Endodermal cell (in vitro differentiated cells): ENCODE measurements at regions not wholly inside any gene's neighbourhood (a gene's known extent, or its start where the extent isn't known, plus 50 kb on each side); places are given as distances from the start of the nearest gene placed in this dataset.

Source experiments
- DNase-seq: peaks from one replicate; pipeline ENCODE4 v3.0.0-alpha.2; 2017
- H3K27ac ChIP-seq: 2 replicates; pipeline ENCODE4 v1.5.1; 2013; ENCODE audit warnings: mild to moderate bottlenecking, low read depth, low read length, moderate library complexity
- H3K27me3 ChIP-seq: 2 replicates; pipeline ENCODE4 v1.6.1; 2013; ENCODE audit warnings: mild to moderate bottlenecking, low read length, moderate library complexity; ENCODE audit not compliant: insufficient read depth, control insufficient read depth, poor library complexity, severe bottlenecking
- H3K36me3 ChIP-seq: 2 replicates; pipeline ENCODE4 v1.7.0; 2013; ENCODE audit warnings: mild to moderate bottlenecking, low read length, moderate library complexity; ENCODE audit not compliant: control insufficient read depth, insufficient read depth
- H3K4me1 ChIP-seq: one replicate; pipeline ENCODE4 v1.7.0; 2013; ENCODE audit warnings: low read length; ENCODE audit not compliant: control insufficient read depth, insufficient read depth
- H3K4me3 ChIP-seq: 2 replicates; pipeline ENCODE4 v1.5.1; 2013; ENCODE audit warnings: mild to moderate bottlenecking, low read length, moderate library complexity
- H3K9ac ChIP-seq: 2 replicates; pipeline ENCODE4 v1.6.1; 2013; ENCODE audit warnings: mild to moderate bottlenecking, low read length, moderate library complexity; ENCODE audit not compliant: poor library complexity, severe bottlenecking; ENCODE audit errors: extremely low read depth
- H3K9me3 ChIP-seq: 2 replicates; pipeline ENCODE4 v1.6.1; 2013; ENCODE audit warnings: mild to moderate bottlenecking, low read length, moderate library complexity; ENCODE audit not compliant: control insufficient read depth
- H3K27ac Mint-ChIP-seq: 2 replicates; pipeline ENCODE4 v1.8.0; 2020; ENCODE audit warnings: mixed read lengths
- H3K27me3 Mint-ChIP-seq: 2 replicates; pipeline ENCODE4 v1.8.0; 2021; ENCODE audit warnings: mild to moderate bottlenecking, mixed read lengths; ENCODE audit not compliant: insufficient read depth
- H3K36me3 Mint-ChIP-seq: 2 replicates; pipeline ENCODE4 v1.8.0; 2020; ENCODE audit warnings: low read depth, mixed read lengths
- H3K4me1 Mint-ChIP-seq: 2 replicates; pipeline ENCODE4 v1.8.0; 2020; ENCODE audit warnings: mixed read lengths
- H3K4me3 Mint-ChIP-seq: 2 replicates; pipeline ENCODE4 v1.8.0; 2020; ENCODE audit warnings: mild to moderate bottlenecking, moderate library complexity, mixed read lengths
- H3K9me3 Mint-ChIP-seq: 2 replicates; pipeline ENCODE4 v1.8.0; 2020; ENCODE audit warnings: mild to moderate bottlenecking, mixed read lengths
- CTCF ChIP-seq: fragments of 200-600 bp; sonication (generic); conservative IDR thresholded peaks from 2 replicates; pipeline ENCODE4 v1.5.0; 2021; ENCODE audit warnings: antibody characterized with exemption, mild to moderate bottlenecking
- WGBS, 2 experiments: methylation state at CpG; one replicate each; pipeline versions ENCODE4 v1.1.5 to v1.1.7; 2013; ENCODE audit warnings: missing lambda C conversion rate in 2 of 2, mixed read lengths in 1 of 2; ENCODE audit not compliant: insufficient coverage in 1 of 2, insufficient read length in 1 of 2; 5-methylcytosine and 5-hydroxymethylcytosine counted together

DNA sequence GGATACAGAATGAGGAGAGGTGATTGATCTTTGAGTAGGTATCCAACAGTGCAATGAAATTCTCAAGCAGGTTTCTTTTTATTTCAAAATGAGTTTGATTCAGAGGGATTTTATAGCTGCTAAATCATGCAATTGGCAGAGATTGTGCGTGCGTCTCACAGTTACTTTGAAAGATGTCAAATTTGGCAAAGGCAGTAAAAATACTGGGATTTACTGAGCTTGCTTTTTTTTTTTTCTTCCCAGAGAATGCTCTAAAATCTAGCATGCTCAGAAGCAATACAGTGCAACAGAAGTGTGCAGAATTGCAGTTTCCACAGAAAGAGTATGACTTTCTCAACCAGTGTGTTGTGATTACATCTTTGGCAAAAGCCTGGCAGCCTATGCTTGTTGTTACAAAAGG lies 410.7 kb upstream of the GOT2 start:
- H3K4me3 Mint-ChIP-seq = no peak overlapping the region
- Histone ChIP-seq H3K9ac (no peak overlapping the region), H3K9me3 (no peaks in the 10 kb centered on the region), H3K27me3 (no peaks in the 10 kb centered on the region), H3K27ac (no peak overlapping the region), H3K4me3 (no peak overlapping the region), H3K4me1 (no peaks in the 10 kb centered on the region), H3K36me3 (no peaks in the 10 kb centered on the region)
- WGBS, 2 experiments = 92 to 96% methylated on average over 2 of the region's 2 CpGs
- TF ChIP-seq CTCF = no peak
- peaks cover 3% of the 10 kb centered on the region for H3K9me3 Mint-ChIP-seq
- H3K27me3 Mint-ChIP-seq = no peaks in the 10 kb centered on the region
- no peaks in the 10 kb centered on the region for H3K4me1 Mint-ChIP-seq
- H3K27ac Mint-ChIP-seq = no peak overlapping the region
- H3K36me3 Mint-ChIP-seq = no peaks in the 10 kb centered on the region
- DNase-seq = no peak

- no peak for DNase-seq
- H3K36me3 Mint-ChIP-seq = no peaks in the 10 kb centered on the region
- Histone ChIP-seq H3K4me1 (no peaks in the 10 kb centered on the region), H3K4me3 (no peak overlapping the region), H3K9me3 (no peaks in the 10 kb centered on the region), H3K36me3 (no peaks in the 10 kb centered on the region), H3K27ac (no peak overlapping the region), H3K9ac (no peak overlapping the region), H3K27me3 (no peaks in the 10 kb centered on the region)
- H3K27me3 Mint-ChIP-seq = no peaks in the 10 kb centered on the region
- H3K27ac Mint-ChIP-seq = no peak overlapping the region
- TF ChIP-seq CTCF = no peak
- peaks cover 3% of the 10 kb centered on the region for H3K9me3 Mint-ChIP-seq
- H3K4me3 Mint-ChIP-seq = no peak overlapping the region
- H3K4me1 Mint-ChIP-seq = no peaks in the 10 kb centered on the region
- WGBS, 2 experiments = 56 to 89% methylated on average over 1 of the region's 1 CpG
Observed at GRCh38 chr16:59144326-59144725, 410.2 kb upstream of the GOT2 start.

DNA sequence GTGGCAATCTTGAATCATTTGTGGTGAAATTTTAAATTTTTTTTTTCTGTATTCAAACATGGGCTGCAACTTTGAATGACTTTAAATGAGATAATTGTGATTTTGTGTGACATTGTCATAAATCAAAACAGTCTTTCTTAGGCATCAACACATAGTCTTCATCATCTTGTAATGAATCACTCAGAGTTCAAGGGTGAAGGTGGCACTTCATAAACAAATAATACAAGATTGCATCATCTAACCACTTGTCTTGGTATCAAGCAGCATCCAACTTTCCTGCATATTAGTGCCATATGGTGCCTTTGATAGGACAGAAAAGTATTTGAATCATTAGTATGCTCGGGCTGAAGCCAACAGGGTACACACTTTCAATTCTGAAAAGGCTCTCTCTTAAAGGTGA lies 392.4 kb upstream of the GOT2 start:
- H3K4me3 ChIP-seq = no peak overlapping the region
- H3K27ac ChIP-seq = no peak overlapping the region
- Mint-ChIP-seq H3K27ac (no peak overlapping the region), H3K9me3 (peaks cover 2% of the 10 kb centered on the region), H3K4me1 (peaks cover 2% of the 10 kb centered on the region), H3K4me3 (no peak overlapping the region), H3K36me3 (no peaks in the 10 kb centered on the region), H3K27me3 (no peaks in the 10 kb centered on the region)
- no peak for DNase-seq
- no peaks in the 10 kb centered on the region for H3K4me1 ChIP-seq
- no peak overlapping the region for H3K9ac ChIP-seq
- TF ChIP-seq CTCF = no peak
- no peaks in the 10 kb centered on the region for H3K27me3 ChIP-seq
- WGBS, 2 experiments = 100% methylated on average over 1 of the region's 1 CpG; no CpG with 5 or more reads in 1 of the 2 experiments
- H3K36me3 ChIP-seq = no peaks in the 10 kb centered on the region
- no peaks in the 10 kb centered on the region for H3K9me3 ChIP-seq
